GM11168 (cell line): ENCODE measurements at regions not wholly inside any gene's neighbourhood (a gene's known extent, or its start where the extent isn't known, plus 50 kb on each side); places are given as distances from the start of the nearest gene placed in this dataset.

ENCODE experiments used
- in situ Hi-C: fragments of 300-500 bp; cut with MboI; formaldehyde crosslinking; loops from one replicate; pipeline ENCODE4 v1.12.0; 2022; ENCODE audit warnings: low sequenced_read_pairs; ENCODE audit not compliant: unreplicated experiment

- in situ Hi-C loops: no loop called here
Observed at GRCh38 chr2:62447411-62447810, 58.6 kb downstream of the TMEM17 start.

DNA sequence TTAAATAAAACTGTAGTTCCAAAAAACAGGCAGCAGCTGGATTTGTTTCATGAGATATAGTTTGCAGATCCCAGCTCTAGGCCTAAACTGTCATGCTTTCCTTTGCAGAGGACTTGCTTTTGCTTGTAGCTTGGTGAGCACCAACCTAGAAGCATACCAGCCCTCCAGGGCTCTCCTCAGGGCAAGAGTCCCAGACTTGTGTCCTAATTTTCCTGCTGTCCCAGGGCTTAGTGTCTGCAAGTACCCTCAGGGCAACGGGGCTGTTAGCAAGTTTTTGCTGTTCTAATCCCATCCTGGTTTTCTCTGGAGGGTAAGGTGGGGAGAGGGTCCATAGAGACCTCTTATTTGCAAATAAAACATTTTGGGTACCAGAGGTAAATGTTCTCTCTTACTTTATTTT, 59.5 kb downstream of the TMEM17 start:
- in situ Hi-C loops: no loop called here

GRCh38 chr2:62443886-62444285, 62.1 kb downstream of the TMEM17 start:
- in situ Hi-C loops: no loop called here

GRCh38 chr2:62443471-62443870, 62.5 kb downstream of the TMEM17 start:
- in situ Hi-C loops: no loop called here

DNA sequence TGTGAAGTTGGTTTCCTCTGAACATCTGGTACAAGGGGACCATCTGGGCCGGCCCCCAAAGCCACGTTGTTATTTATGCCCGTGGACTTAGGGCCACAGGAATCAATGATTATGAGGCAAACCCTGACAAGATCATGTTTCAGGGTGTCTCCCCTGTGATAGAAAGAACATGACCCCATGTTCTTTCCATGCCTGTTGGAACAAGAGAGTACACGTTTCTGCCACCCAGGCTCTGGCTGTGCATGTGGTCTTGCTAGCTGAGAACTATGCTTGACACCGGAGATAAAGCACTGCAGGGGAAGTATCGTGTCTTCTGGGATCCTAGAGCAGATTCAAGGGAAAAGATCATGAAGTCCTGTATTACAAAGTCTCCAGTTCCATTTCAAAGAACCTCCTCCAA, 64.2 kb downstream of the TMEM17 start:
- in situ Hi-C loops: no loop called here

DNA sequence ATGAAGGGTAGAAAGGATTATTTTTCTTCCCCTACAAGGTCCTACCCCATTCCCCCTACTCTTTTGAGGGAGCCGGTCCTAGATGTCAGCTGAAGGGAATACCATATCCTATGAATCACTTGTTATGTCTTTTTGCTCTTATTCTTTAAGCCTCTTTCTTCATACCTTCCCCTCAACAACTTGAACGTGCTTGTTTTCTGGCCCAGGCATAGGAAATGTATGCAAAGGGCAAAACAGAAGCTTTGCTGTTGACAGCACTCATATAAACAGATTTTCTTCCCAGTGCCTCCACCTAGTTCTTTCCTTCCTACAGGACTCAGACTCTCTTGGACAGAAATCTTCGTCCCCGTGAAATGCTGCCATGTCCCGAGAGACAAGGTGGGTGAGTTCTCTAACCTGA, 64.6 kb downstream of the TMEM17 start:
- in situ Hi-C loops: no loop called here

DNA sequence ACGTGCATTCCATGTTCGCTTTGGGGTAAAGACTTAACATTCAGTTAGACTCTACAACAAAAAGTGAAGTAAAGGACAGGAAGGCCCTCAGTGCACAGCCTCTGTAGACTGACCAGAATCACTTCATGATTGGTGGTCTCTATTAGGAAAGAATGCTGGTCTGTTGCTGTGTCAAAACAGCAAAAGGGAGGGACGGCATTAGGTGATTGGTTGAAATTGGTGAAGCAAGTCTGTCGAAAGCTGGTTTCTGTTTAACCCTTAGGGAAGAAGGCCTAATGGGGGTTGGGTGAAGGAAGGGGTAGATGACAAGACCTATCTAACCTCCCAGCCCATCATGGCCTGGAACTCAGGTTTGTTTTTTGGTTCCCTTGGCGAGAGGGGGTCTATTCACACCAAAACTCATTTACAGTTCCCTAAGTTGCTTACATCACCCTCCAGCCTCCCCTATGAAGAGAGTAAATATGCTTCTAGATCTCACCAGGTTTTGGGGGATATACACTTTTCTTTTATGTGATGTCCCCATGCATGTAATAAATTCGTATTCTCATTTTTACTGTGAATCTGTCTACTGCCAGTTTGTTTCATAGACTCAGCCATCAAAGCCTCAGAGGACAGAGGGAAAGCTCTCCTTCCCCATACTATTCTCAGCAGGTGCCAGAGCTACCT, 65.6 kb downstream of the TMEM17 start:
- in situ Hi-C loops: no loop called here

GRCh38 chr2:62439425-62439824, 66.6 kb downstream of the TMEM17 start:
- in situ Hi-C loops: no loop called here

GRCh38 chr2:62437785-62438184, 68.2 kb downstream of the TMEM17 start:
- in situ Hi-C loops: no loop called here

GRCh38 chr2:62435720-62436119, 70.3 kb downstream of the TMEM17 start:
- in situ Hi-C loops: no loop called here

DNA sequence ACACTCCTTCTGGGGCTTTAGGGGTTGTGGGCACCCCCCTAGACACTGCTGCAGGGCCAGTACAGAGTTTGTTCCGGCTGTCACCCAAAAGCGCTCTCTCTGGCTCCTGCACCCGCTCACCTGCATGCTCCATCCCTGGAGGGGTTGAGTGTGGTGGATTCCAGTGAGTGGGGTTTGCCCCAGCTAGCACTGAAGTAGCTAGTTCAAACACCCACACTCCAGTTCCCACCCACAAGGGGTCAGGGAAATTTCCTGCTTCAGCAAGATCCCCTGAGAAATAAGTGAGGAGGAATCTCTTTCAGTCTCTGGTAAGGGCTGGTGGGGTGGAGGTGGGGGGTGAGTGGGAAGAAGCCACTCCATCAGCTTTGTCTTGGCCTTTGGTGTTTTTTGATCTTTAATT, 73.6 kb downstream of the TMEM17 start:
- in situ Hi-C loops: no loop called here

DNA sequence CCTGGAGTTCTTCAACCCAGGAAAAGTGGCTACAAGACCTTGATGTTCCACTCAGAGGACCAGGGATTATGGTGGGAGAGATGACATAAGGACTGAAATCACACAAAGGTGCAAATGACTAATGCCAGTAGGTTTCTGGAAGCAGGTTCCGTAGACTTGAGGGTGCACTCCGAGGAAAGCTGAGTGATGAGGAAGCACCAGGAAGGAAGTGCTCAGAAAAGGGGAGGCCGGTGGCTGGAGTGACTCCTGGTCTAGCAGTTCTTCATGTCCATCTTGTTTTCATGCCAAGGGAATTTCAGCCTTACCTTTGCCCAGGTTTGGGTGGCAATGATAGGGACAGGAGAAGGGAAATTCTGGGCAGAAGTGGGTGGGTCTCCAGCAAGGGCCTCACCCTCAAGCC, 74.5 kb downstream of the TMEM17 start:
- in situ Hi-C loops: no loop called here

DNA sequence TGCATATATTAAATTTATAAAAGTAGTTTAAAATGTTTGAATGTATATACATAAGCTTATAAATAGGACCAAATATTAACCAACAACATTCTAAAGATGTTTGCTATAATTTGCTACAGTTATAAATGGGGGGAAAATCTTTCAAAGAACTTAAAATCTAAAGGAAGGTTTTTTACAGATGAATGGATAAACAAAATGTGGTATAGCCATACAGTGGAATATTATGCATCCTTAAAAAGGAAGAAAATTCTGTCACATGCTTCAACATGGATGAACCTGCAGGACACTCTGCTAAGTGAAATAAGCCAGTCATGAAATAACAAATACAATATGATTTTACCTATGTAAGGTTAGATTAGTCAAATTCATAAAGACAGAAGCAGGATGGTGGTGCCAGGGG, 75.8 kb downstream of the TMEM17 start:
- in situ Hi-C loops: no loop called here

DNA sequence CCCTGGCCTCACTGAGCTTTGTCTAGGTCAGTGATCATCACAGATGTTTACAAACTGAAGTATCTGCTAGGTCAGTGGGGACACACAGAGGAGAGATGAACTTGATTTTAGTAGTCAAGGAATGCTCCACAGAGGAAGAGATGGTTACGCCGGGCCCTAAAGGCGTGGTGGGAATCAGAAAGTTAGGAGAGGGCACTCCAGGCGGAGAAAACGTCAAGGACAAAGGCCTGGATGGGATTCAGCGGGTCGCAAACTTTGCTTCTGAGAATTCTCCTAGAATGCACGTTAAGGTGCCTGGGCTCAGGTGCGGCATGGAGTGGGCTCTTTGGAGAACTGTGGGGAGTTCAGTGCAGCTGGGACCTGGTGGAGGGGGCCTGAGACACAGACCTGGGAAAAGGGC, 78.8 kb downstream of the TMEM17 start:
- in situ Hi-C loops: no loop called here

GRCh38 chr2:62426154-62426912, 79.7 kb downstream of the TMEM17 start:
- in situ Hi-C loops: no loop called here

- in situ Hi-C loops: no loop called here
Observed at GRCh38 chr2:62425684-62426083, 80.3 kb downstream of the TMEM17 start.

- in situ Hi-C loops: loop anchor here (25.0 kb wide), 1 partner anchor 213 kb away; no protein-coding TSS in a partner anchor
Observed at GRCh38 chr2:62424899-62425298, 81.1 kb downstream of the TMEM17 start.

DNA sequence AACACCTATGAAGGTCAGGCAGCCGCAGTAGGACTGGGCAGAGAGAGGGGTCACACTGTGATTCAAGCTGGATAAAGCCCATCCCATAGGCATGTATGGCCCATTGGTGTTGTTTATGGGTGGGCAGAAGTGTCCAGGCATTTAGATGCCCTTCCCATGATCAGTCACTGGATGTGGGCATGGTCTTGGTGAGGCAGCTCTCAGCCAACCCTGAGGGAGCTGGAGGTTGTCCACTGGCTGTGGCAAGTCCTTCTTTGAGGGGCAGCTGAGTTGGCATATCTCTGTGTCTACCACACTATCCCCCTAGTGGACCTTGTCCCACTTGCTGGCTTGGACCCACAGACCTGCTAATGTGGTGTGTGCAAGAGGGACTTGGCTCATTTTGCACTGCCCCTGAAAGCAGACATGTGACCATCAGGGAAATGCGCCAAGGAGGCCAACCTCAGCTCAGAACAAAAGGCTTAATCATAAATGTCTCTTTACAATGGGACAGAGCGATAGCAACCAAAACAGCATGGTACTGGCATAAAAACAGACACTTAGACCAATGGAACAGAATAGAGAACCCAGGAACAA, 82.0 kb downstream of the TMEM17 start:
- in situ Hi-C loops: loop anchor here (25.0 kb wide), 1 partner anchor 212 kb away; no protein-coding TSS in a partner anchor

GRCh38 chr2:62423235-62423634, 82.8 kb downstream of the TMEM17 start:
- in situ Hi-C loops: loop anchor here (25.0 kb wide), 1 partner anchor 211 kb away; no protein-coding TSS in a partner anchor

DNA sequence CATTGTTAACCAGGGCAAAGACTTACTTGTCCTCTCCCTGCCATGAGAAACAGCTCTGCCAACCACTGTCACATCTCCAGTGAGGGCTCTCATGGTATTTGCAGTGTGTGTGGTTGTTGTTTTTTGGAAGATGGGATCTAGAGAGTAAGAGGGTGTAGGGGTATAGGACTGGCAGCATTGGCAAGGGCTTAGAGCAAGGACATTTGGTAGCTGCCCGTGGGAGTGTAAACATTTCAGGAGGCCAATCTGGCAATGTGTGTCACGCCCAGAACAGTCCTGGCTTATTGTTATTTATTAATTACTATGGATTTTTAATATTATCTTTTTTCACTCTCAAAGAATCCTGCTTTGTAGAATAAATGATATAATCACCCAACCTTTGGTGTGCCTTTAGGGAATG, 90.5 kb downstream of the TMEM17 start:
- in situ Hi-C loops: loop anchor here (25.0 kb wide), 1 partner anchor 203 kb away; no protein-coding TSS in a partner anchor

DNA sequence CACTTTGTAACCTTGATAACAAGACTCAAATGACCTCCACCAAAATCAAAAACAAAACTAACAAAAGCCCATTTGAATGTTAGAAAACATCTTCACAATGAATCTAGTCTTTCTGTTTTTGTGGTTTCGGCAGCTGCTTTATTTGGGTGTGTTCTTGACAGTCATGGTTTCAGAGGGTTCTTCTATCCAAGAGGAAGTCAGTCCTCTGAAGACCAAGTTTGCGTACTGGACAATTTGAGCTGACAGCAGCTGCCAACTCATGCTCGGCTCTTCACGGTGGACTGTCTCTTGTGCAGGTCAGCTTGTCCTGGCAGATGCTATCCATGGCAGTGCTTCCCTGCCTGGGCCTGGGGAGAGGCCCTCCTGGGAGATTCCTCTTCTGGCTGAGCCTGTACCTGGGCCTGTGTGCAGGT, 91.0 kb downstream of the TMEM17 start:
- in situ Hi-C loops: loop anchor here (25.0 kb wide), 1 partner anchor 203 kb away; no protein-coding TSS in a partner anchor
